GM12872 (cell line): ENCODE measurements at regions not wholly inside any gene's neighbourhood (a gene's known extent, or its start where the extent isn't known, plus 50 kb on each side); places are given as distances from the start of the nearest gene placed in this dataset.

Experiments
- CTCF ChIP-seq: IDR thresholded peaks from 3 replicates; pipeline ENCODE4 v1.5.1; 2011; ENCODE audit warnings: low read depth, mild to moderate bottlenecking, low read length, moderate library complexity; ENCODE audit not compliant: insufficient read depth

GRCh38 chr3:161695811-161696210 lies 199.2 kb downstream of the OTOL1 start:
- no peak for TF ChIP-seq CTCF

DNA sequence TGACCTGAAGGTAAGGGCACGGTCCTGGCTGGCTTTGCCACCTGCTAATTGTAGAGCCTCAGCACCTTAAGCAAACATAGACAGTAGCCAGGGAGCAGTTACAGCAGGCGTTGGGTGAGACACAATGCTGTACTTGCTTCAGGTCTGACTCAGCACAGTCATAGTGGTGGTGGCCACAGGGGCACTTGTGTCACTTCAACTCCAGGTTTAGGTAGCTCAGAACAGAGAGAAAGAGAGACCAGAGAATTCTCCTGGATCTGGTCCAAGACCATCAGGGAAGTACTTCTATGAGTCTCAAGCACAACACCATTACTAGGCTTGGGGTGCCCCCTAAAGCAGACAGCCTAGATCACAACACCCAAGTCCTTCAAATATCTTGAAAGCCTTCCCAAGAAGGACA lies 204.4 kb downstream of the OTOL1 start:
- TF ChIP-seq CTCF: 0 out of 3 replicates have a peak, but pooled peaks have one; percentile 12

DNA sequence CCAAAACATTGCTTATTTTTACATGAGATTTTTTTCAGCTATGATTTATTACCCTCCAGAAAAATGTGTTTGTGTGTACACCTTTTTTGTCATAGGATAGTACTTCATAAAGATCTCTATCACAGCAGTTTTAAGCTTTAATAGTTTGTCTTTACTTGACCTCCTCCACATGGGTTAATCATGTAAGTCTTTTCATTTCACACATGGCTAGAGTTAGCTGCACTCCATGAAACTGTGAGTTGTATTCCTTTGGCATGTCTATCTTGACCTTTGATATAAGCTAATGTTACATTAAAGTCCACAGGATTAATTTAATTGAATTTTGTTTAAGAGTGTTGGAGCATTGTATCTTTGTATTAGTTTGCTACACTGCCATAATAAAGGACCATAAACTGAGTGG lies 217.1 kb downstream of the OTOL1 start:
- no peak for TF ChIP-seq CTCF

DNA sequence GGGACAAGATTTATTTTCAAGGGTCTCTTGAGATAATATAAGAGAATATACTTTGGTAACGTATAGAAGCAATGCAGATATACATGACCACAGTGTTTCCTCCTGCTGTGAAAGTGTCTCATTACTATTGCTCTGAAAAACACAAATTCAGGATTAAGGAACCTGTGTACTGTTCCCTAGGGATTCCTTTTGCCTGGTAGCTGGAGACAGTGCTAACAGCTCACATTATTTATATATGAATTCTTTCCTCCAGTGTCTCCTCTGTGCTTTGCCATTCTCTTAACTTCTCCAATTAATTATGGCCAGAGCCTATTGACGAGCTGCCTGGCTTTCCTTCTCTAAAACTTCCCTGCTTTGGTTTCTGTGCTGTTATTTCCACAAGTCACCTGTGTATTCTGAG lies 235.4 kb downstream of the OTOL1 start:
- TF ChIP-seq CTCF: no peak

- no peak for TF ChIP-seq CTCF
Observed at GRCh38 chr3:161737171-161737570, 240.6 kb downstream of the OTOL1 start.

GRCh38 chr3:161740421-161740820 lies 243.8 kb downstream of the OTOL1 start:
- no peak for TF ChIP-seq CTCF

DNA sequence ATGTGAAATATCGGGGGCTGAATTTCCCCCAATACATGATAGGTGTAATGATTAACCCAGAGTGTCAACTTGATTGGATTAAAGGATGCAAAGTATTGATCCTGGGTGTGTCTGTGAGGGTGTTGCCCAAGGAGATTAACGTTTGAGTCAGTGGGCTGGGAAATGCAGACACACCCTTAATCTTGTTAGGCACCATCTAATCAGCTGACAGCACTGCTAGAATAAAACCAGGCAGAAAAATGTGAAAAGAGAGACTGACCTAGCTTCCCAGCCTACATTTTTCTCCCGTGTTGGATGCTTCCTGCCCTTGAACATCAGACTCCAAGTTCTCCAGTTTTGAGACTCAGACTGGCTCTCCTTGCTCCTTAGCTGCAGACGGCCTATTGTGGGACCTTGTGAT lies 247.8 kb downstream of the OTOL1 start:
- no peak for TF ChIP-seq CTCF

DNA sequence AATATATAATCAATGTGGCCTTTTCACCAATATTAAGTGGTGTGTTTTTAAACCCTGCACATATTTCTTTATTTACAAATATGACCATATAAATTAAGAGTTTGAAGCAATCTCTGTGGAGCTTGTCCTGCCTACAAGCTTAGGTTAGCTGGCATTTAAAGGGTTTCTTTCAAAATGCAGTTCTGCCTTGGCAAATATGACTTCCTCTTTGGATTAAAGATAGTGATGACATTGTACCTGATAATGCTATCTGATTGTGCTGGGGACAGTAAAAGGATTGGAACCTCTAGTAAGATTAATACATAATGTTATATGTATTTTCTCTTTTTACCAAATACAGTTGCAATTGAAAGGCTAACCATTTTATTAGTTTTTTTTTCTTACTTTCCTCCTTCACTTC lies 249.1 kb downstream of the OTOL1 start:
- TF ChIP-seq CTCF: no peak
